ENCODE measurements at regions not wholly inside any gene's neighbourhood (a gene's known extent, or its start where the extent isn't known, plus 50 kb on each side); places are given as distances from the start of the nearest gene placed in this dataset.

GRCh38 chr14:29078810-29079522, 312.4 kb downstream of the FOXG1 start (continued):
- TF ChIP-seq NANOG (IDR thresholded peaks at IDR 0.05; ENCODE audit: insufficient read depth, low read depth, low read length, poor library complexity, severe bottlenecking) (no peak), CHD2 (IDR thresholded peaks at IDR 0.05; ENCODE audit: low read length) (no peak), BRCA1 (IDR thresholded peaks at IDR 0.05; ENCODE audit: low read depth, low read length) (no peak), PHF8 (conservative IDR thresholded peaks at IDR 0.05; ENCODE audit: low read depth, low read length) (no peak), KDM1A (IDR thresholded peaks at IDR 0.05; ENCODE audit: borderline replicate concordance, low read length) (no peak), CBX5 (IDR thresholded peaks at IDR 0.05; ENCODE audit: low read depth, low read length) (no peak)
